GM19035 (cell line): ENCODE measurements at regions not wholly inside any gene's neighbourhood (a gene's known extent, or its start where the extent isn't known, plus 50 kb on each side); places are given as distances from the start of the nearest gene placed in this dataset.
"Not testable (repeated sequence)": the region's sequence is repeated elsewhere in the genome, so short reads cannot be mapped to it uniquely, and the experiment has no call there.

Experiments used
- ATAC-seq: cut with Tn5 transposase; IDR thresholded peaks from one replicate; pipeline ENCODE4 v1.9.1; 2021; ENCODE audit not compliant: unreplicated experiment

DNA sequence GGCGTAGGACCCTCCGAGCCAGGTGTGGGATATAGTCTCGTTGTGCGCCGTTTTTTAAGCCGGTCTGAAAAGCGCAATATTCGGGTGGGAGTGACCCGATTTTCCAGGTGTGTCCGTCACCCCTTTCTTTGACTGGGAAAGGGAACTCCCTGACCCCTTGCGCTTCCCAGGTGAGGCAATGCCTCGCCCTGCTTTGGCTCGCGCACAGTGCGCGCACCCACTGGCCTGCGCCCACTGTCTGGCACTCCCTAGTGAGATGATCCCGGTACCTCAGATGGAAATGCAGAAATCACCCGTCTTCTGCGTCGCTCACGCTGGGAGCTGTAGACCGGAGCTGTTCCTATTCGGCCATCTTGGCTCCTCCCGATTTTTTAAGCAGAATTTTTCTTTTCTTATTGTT, 323.9 kb downstream of the NUF2 start:
- not testable (repeated sequence) for ATAC-seq

DNA sequence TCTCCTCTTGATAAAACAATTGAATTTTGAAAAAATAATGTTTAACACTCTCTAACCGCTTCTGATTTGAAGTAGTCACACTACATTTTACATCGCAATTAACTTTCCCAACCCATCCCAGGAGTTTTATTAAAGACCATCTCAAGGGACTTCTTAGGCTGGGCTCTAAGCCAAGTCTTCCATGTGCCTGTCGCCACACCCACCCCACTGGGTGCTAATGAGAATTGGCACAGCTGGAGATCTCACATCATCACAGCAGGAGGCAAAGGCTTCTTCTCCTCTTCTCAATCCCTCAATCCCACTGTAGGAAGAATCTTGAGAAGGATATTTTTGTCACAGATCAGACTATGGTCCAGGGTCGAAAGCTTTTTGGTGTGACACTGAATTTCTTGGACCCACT, 328.9 kb downstream of the NUF2 start:
- no peak for ATAC-seq

DNA sequence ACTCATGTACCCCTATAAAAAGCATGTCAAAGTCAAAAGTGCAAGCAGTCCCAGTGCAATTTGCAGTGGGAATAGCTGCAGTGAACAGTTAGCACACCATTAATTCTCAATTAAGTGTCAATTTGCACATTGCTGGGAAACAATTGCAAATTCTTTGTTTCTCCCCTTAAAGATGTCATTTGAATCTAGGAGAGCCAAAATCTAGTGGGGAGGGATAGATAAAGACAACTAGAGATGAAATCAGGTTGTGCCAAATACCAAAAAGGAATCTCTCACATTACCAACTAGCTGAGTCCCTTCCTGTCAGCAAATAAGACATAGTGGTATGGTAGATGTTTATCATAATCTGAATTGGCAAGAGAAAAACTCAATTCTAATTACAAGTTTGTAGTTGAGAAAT, 330.7 kb downstream of the NUF2 start:
- no peak for ATAC-seq

DNA sequence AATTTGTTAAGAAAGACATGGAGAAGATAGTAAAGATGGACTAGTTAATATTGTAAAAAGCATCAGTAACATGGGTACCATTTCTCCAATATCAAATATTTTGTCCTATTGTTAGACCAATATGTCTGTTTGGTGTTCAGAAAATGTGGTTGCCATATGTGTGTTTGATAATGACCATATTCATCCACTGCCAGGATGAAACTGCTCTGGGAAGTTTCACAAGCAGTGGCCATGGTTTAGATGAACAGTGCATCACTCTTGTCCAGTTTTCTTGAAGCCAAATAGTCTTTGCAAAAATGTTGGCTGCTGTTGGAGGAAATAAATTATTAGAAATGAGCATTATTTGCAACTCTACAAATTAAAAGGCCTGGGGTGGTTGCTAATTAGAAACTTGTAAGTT, 333.8 kb downstream of the NUF2 start:
- ATAC-seq, result no peak

DNA sequence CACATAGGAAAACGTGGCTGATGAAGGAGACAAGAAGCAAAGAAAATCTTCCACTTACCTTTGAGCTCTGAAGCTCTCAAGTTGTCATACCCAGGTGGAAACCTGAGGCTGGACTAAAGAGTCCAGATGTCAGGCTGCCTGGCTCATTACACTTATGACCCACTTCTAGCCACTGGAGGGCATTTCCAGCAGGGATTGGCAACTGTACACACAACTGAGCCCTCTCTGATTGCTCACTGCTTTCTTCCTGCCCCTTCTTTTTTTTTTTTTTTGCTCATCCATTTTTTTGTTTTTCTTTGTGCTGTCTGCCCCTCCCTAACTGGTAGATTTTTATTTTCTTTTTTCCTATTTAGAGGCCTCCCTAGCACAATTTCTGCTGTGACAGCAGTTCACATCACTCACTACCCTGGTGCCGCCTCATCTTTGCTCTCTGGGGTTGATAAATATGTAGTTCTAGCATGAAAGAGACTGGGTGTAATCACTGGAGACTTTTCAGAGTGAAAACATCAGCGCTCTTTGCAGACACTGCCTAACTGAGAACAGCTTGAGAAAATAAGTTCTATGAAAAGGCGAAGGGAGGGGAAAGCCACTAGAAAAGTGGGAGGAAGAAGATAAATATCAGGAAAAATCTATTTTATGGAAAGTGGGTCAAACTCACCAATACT, 334.5 kb downstream of the NUF2 start:
- no peak for ATAC-seq

DNA sequence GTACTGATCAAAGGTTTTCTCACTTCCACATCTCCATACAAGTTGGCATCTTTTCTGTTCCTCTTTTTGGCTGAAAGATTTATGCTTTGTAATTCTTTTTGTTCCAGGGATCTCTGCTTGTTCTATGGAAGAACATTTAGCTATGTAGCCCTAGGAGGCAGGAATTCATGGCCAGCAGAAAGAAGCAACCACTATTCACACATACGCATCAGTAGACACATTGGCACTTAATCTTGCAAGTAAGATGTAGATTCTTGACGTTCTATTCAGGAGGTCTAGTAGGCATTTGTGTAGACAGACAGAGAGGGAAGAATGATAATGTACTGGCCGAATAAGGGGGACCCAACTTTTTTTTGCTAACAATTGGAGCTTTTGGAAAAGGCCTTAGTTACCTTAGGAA, 336.0 kb downstream of the NUF2 start:
- ATAC-seq, result no peak

DNA sequence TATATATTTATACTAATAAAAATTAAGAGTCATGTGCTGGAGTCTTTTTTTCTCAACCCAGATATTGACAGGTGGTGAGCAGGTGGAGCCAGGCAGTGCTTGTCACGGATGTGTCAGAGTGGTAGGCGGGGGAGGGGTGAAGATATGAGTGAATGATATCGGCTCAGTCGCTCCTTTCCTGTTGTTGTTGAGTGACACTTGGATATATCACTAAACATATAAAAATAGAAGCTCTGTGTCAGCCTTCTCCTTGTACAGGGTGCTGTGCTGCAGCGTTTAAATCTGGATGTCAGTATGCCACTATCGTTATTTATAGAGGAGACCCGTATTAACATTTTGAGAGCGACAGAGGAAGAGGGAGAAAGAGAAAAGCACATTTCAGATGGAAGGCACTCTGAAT, 339.6 kb downstream of the NUF2 start:
- no peak for ATAC-seq

DNA sequence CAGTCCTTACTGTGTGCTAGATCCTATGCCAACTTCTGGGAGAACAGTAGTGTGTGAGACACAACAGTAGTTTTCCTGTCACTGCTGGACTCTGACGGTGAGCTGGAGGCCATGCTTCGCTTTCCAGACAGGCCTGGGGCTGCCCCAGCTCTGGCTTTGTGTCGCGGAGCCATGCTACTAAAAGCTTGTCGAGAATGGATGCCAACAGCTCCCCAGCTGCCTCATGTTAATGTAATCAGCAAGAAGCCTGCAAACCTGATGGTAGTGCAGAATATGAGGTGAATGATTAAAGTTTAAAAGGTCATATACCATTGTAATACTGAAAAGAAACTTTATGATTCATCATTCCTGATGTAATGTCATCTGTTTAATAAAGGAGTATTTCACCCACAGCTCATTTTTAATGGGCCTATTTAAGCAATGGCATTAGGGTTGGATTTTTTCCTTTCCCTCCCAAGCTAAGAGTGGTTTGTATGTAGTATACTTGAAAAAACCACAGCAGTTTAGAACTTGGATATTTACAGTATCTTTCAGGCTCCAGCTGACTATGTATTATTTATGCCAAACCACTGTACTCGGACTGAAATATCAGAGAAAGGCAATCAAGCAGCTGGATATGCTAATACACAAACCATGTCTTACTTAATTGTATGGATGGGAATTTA, 343.0 kb downstream of the NUF2 start:
- ATAC-seq, result no peak

DNA sequence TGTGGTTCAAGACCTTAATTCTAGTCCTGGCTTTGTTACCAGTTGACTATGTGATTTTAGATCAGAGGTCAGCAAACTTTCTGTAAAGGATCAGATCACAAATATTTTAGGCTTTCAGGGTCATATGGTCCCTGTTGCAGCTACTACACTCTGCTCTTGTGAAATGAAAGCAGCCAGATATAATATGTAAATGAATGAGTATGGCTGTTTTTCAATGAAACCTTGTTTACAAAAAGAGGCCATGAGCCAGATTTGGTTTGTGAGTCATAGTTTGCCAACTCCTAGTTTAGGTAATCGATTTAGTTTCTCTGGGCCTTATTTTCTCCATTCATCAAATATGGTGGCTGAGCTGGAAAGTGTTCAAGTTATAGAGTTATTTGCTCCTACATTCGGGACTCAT, 346.7 kb downstream of the NUF2 start:
- ATAC-seq, result no peak

DNA sequence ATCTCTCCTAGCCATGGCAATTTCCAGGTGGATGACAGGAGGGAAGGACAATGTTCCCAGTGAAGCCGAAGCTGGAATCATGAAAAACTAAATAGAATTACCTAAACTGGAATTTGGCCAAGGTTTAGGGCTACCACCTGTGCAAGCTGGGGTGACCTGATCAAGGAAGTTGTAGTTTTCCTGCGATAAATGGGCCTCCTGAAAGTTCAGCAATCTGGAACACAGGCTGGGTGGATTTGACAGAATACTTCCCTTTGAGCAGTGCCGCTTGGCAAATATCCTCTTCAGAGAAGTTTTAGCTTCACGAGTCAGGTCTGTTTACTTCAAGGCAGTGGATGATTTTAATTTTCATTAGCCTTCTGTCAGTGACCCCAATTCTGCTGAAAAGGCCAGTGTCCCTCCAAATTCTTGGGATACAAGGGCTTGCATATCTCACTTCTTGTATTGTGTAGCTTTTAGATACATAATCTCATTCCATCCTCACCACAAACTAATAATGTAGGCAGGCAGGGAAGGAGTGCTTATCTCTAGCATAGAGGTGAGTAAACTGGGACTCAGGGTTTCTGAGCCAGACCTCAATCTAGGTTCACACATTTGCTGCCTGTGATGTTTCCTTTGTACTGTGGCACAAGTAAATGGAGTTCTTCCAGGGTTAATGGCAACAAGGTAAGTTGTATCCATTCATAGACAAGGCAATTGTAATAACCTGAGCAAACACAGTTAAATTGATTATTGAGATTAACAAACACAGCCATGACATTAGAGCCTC, 349.4 kb downstream of the NUF2 start:
- ATAC-seq, result no peak

DNA sequence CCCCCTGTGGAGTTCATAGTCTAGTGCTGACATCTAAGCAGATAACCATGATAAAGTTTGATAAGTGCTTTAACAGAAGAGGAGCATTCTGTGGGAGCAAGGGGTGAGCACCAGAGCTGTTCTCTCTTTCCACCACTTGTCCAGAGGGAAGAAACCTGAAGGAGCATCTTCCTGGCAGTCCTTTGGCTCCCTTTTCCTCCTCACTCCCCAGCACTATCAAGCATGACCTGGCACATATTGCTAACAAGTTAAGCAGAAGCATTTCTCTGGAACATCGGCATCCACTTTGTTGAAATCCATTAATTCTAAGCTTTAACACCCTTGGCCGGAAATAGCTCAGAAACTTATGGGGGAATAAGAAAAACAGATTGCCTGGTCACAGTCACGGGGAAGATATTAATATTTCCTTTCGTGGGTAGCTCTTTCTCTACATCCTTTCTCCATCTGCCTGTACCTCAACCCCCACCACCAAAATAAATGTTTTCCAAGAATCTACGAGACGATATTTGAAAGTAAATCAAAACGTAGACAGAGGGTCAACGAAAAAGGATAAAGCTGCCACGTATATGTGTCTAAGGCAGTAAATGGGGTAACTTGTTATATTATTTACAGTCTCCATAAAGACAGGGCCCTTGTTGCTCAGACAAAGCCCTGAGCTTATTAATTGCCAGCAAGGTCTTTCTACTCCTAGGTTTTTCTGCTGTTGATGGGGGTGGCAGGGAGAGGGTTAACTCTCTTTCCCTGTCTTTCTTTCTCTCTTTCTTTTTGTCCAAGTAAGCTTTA, 351.4 kb downstream of the NUF2 start:
- no peak for ATAC-seq

DNA sequence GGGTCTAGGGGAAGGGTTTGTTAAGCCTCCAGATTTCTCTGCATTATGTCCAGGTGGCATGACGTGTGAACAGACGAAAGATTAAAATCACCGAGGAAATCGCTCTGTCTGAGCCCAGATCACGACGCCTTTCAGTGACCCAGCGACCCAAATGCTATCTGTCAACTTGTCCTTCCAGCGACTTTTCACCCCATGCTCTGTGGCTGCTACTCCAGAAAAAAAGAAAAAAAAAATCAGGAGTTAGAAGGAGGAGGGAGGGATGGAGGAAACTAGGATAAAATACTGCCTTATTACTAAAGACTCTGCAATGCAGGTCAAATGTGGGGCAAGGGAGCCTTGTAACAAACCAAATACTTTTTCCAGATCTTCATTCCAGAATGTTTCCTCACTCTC, 352.0 kb downstream of the NUF2 start:
- ATAC-seq, result no peak

DNA sequence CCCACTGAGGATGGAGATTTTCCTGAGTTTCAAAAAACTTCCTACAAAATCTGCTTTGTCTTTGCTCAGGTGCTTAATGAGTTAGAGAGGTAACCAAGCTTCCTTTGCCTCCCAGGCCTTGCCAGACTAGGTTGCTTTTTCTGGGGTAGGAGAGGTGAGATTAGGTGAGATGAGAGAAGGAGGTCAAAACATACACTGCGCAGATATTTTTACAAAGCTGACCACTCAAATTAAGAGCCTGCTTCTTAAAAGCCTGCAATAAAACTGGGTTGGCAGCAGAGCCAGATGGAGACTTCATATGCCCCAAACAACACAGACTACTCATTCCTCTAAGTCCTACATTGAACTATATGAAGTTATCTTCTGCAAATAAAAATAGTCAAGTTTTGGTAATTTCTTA, 352.5 kb downstream of the NUF2 start:
- no peak for ATAC-seq

DNA sequence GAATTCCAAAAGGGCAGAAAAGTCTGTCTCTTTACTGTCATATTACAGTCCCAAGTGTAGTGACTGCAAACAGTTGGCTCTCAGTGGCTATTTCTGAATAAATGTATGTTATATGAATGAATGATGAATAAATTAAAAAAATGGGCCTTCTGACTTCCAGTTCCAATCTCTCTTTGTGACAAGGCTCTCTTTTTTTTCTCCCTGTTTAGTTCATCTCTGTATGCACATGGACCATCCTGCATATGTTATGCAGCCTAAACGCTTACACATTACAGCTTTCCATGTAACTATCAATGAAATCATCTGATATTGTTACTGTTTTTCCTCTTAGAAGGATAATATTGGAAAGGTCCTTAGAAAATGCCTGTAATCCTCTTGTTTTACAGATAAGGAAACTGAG, 363.0 kb downstream of the NUF2 start:
- no peak for ATAC-seq

DNA sequence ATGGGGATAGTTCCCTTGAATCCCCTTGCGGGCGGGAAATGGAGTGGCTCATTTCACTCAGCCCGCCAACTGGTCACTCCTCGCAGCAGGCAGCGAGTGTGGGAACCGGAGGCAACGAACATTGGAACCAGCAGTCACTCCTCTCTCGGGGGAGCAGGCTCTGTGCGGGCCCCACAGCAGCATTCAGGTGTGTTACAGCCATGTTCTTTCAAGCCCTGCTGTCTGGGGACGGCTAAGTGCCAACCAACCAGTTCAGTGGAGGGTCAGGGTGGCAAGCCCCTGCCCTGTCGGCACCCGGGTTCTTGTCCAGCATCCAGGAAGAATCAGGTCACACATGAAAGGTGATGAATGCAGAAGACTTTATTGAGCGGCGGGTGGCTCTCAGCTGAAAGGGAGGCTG, 370.5 kb downstream of the NUF2 start:
- no peak for ATAC-seq

DNA sequence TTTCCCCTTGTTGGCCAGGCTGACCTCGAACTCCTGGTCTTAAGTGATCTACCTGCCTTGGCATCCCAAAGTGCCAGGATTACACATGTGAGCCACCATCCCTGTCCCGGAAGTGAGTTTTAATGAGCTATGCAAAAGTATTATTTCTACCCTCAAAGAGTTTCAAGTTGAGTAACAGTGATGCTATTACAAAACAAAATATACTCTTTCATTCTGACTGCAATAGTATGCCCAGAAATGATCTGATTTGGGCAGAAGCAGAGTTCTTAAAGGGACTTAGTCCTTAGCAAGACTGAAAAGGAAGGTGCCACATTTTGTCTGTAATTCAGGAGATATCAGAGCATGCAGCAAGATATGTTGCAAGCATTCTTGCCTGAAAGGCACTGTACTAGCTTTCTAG, 375.4 kb downstream of the NUF2 start:
- peak; percentile 81 for ATAC-seq

DNA sequence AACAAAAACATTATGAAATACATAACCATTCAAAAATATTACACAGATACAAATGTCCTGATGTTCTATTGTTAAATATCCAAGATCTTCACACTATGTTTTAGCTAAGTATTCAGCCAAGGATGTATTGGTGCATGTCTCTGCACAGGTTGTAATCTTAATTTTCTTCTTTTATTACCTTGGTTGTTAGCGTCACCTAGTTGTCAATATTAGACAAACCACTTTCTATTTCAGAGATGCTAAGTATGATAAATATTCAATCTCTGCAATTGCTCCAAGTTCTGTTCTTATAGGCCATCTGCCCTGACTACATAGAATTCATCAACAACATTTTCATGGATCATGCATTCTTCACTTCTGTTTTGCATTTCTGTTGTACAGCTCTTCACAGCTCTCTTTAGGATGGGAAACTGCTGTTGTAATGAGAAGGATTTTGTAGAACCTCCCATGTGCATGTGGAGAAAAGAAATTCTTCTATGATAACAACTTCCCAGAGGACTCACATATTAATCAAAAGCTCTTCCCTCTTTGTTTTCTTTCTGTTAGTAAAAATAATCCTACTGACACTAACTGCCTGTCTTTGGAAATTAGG, 380.1 kb downstream of the NUF2 start:
- no peak for ATAC-seq

DNA sequence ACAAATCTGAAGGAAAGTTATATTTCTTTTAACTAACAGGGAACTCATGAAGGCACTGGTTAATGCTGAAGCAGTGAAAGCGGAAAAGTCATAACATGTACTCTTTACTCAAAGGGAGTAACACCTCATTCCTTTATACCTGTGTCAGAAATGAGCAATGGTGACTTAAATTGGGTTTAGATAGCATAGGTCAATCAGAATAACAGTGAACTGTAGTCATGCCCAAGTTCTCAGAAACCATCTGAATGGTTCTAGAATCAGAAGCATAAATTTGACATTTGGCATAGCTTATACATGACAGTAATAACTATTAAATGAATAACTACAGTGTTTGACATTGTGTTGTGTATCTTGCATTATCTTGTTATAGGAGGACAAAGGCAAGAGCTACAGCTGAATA, 382.0 kb downstream of the NUF2 start:
- no peak for ATAC-seq

DNA sequence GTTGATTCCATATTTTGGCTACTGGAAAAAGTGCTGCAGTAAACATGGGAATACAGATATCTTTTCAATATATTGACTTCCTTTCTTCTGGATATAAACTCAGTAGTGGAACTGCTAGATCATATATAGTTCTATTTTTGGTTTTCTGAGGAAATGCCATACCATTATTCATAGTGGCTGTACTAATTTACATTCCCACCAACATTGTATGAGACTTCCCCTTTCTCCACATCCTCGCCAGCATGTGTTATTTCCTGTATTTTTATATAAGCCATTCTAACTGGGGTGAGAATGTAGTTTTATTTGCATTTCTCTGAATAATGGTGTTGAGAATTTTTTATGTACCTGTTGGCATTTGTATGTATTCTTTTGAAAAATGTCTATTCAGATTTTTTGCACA, 385.2 kb downstream of the NUF2 start:
- no peak for ATAC-seq

DNA sequence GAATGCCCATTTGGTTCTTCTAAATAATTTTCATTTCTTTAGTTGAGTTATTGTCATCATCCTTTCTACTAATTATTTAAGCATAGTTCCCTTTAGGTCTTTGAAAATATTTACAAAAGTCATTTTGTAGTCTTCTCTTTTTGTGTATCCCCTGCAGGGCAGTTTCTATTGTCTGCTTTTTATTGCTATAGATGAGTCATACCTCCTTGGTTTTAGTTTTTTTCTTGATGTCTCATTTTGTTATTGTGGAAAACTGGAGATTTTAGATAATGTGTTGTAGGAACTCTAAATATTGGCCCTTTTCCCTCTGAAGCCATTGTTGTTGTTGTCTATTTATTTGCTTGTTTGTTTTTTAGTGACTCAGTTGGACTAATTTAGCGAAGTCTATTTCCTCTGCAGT, 387.9 kb downstream of the NUF2 start:
- ATAC-seq, result no peak

DNA sequence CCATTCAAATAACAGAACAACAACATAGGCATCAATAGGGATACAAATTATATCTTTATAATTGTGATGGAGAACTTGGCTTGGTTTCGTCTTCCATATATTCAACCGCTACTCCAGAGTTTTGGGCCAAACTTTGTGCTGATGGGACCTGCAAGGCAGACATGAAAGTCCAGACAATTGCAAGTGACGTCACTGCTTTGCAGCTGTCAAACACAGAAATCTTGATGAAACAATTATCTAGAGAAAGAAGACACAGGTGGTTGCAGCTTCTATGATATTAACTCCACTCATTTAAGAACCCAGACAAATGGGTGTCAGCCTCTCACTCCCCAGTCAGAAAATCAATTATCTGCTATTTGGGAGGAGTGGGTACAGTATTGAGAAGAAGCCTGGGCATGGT, 390.6 kb downstream of the NUF2 start:
- ATAC-seq, result no peak
